ENCODE measurements at regions not wholly inside any gene's neighbourhood (a gene's known extent, or its start where the extent isn't known, plus 50 kb on each side); places are given as distances from the start of the nearest gene placed in this dataset.

DNA sequence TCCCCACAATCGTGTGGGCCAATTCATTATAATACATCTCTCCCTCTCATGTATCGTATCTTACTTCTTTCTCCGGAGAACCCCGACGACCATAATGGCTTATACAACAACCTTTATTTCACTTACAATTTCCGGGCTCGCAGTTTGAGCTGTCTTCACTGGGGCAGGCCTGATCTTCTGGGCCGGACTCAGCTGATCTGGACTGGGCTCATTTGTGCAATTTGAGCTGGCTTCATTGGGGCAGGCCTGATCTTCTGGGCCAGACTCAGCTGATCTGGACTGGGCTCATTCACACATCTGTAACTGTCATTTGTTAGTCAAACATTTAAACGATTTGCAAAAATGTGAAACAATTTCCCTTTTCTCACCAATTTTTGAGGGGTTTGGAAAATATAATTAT is 171.5 kb upstream of the FRG1 start:
- ATAC-seq (no peak), DNase-seq (no peak)
- Histone ChIP-seq H3K79me2 (ENCODE audit: low read length) (no peaks in the 10 kb centered on the region), H3K27ac (ENCODE audit: low read length) (no peak overlapping the region), H2AFZ (ENCODE audit: low read length) (no peak overlapping the region), H3K9ac (ENCODE audit: low read length) (no peak overlapping the region), H3K36me3 (ENCODE audit: low read depth, low read length) (no peaks in the 10 kb centered on the region), H3K4me2 (ENCODE audit: low read length) (no peak overlapping the region), H3K27me3 (ENCODE audit: low read length) (no peaks in the 10 kb centered on the region), H3K9me2 (replicated peaks; ENCODE audit: low read length) (no peaks in the 10 kb centered on the region), H3K4me3 (ENCODE audit: low read length) (no peak overlapping the region), H3K9me3 (ENCODE audit: low read length) (no peaks in the 10 kb centered on the region), H4K20me1 (ENCODE audit: low read length) (no peaks in the 10 kb centered on the region), H3K4me1 (ENCODE audit: insufficient read depth, low read length) (no peaks in the 10 kb centered on the region), H3F3A (ENCODE audit: low read length, unreplicated experiment) (no peaks in the 10 kb centered on the region)
- ChIA-PET CTCF (no interaction called here), POLR2A (ENCODE audit: unreplicated experiment) (no interaction called here)
- TF ChIP-seq EZH2 (IDR thresholded peaks at IDR 0.05; ENCODE audit: low read length, unreplicated experiment) (no peak), EZH2phosphoT487 (IDR thresholded peaks at IDR 0.05; ENCODE audit: borderline replicate concordance, low read length) (no peak)
- TF ChIP-seq, protein P1, sequence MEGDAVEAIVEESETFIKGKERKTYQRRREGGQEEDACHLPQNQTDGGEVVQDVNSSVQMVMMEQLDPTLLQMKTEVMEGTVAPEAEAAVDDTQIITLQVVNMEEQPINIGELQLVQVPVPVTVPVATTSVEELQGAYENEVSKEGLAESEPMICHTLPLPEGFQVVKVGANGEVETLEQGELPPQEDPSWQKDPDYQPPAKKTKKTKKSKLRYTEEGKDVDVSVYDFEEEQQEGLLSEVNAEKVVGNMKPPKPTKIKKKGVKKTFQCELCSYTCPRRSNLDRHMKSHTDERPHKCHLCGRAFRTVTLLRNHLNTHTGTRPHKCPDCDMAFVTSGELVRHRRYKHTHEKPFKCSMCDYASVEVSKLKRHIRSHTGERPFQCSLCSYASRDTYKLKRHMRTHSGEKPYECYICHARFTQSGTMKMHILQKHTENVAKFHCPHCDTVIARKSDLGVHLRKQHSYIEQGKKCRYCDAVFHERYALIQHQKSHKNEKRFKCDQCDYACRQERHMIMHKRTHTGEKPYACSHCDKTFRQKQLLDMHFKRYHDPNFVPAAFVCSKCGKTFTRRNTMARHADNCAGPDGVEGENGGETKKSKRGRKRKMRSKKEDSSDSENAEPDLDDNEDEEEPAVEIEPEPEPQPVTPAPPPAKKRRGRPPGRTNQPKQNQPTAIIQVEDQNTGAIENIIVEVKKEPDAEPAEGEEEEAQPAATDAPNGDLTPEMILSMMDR (conservative IDR thresholded peaks at IDR 0.05; ENCODE audit: low read depth, low read length), result no peak
- BruUV-seq (replicated peaks), result no TSS peak
- intact Hi-C loops (cut with micrococcal nuclease), result no loop called here

DNA sequence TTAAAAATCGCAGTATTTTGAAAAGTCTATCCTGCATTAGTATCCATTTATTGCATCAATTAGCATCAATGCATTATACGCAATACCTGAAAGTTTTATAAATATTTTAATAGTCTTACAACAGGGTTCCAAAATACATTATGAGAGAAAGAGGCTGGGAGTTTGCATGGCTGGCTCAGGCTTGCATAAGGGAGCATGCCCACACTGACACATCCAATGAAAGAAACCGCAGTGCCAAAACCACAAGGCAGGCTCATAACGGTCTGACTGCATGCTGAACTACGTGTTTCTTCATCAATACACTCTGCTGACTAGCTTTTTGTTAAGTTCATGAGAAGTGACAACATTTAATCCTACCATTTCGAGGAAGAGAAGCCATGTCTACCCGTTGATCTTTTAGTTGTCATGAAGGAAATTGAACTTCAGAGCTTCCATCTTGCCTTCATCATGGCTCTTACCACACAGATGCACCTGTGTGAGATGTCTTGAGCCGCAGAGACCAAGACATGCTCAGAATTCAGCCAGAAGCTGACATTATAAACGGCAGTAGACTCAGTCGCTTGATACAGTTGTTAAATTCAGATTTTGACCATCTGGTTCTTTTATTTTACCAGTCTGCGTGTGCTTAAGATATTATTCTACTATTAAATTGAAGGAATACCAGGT is 168.8 kb upstream of the FRG1 start:
- H3K9ac ChIP-seq (ENCODE audit: low read length), result no peak overlapping the region
- H2AFZ ChIP-seq (ENCODE audit: low read length), result no peak overlapping the region
- no peaks in the 10 kb centered on the region for H3K27me3 ChIP-seq (ENCODE audit: low read length)
- DNase-seq (no peak), ATAC-seq (no peak)
- H3K4me3 ChIP-seq (ENCODE audit: low read length), result no peak overlapping the region
- no peak overlapping the region for H3K4me2 ChIP-seq (ENCODE audit: low read length)
- H4K20me1 ChIP-seq (ENCODE audit: low read length), result no peaks in the 10 kb centered on the region
- H3K36me3 ChIP-seq (ENCODE audit: low read depth, low read length), result no peaks in the 10 kb centered on the region
- BruUV-seq (replicated peaks), result no TSS peak
- H3K79me2 ChIP-seq (ENCODE audit: low read length), result no peaks in the 10 kb centered on the region
- POLR2A ChIA-PET (ENCODE audit: unreplicated experiment), result no interaction called here
- H3K9me2 ChIP-seq (replicated peaks; ENCODE audit: low read length), result no peaks in the 10 kb centered on the region
- TF ChIP-seq EZH2phosphoT487 (IDR thresholded peaks at IDR 0.05; ENCODE audit: borderline replicate concordance, low read length) (no peak), EZH2 (IDR thresholded peaks at IDR 0.05; ENCODE audit: low read length, unreplicated experiment) (no peak)
- TF ChIP-seq, protein P1 (conservative IDR thresholded peaks at IDR 0.05; ENCODE audit: low read depth, low read length), result no peak
- no peak overlapping the region for H3K27ac ChIP-seq (ENCODE audit: low read length)
- H3K9me3 ChIP-seq (ENCODE audit: low read length), result no peaks in the 10 kb centered on the region
- H3F3A ChIP-seq (ENCODE audit: low read length, unreplicated experiment), result no peaks in the 10 kb centered on the region
- CTCF ChIA-PET, result no interaction called here
- intact Hi-C loops (cut with micrococcal nuclease), result no loop called here
- H3K4me1 ChIP-seq (ENCODE audit: insufficient read depth, low read length), result no peaks in the 10 kb centered on the region

- no TSS peak for BruUV-seq (replicated peaks)
- DNase-seq, result peak; percentile 2
- no peak for ATAC-seq
- intact Hi-C loops (cut with micrococcal nuclease), result no loop called here
- Histone ChIP-seq H3K9ac (ENCODE audit: low read length) (no peak overlapping the region), H3K4me1 (ENCODE audit: insufficient read depth, low read length) (no peaks in the 10 kb centered on the region), H3K9me2 (replicated peaks; ENCODE audit: low read length) (no peaks in the 10 kb centered on the region), H3K27me3 (ENCODE audit: low read length) (no peaks in the 10 kb centered on the region), H3F3A (ENCODE audit: low read length, unreplicated experiment) (no peaks in the 10 kb centered on the region), H3K9me3 (ENCODE audit: low read length) (no peaks in the 10 kb centered on the region), H3K4me3 (ENCODE audit: low read length) (no peak overlapping the region), H3K27ac (ENCODE audit: low read length) (no peak overlapping the region), H3K4me2 (ENCODE audit: low read length) (no peak overlapping the region), H4K20me1 (ENCODE audit: low read length) (no peaks in the 10 kb centered on the region), H3K79me2 (ENCODE audit: low read length) (no peaks in the 10 kb centered on the region), H2AFZ (ENCODE audit: low read length) (no peak overlapping the region), H3K36me3 (ENCODE audit: low read depth, low read length) (no peaks in the 10 kb centered on the region)
- POLR2A ChIA-PET (ENCODE audit: unreplicated experiment), result no interaction called here
- TF ChIP-seq EZH2phosphoT487 (IDR thresholded peaks at IDR 0.05; ENCODE audit: borderline replicate concordance, low read length), result no peak
- TF ChIP-seq, protein P1 (conservative IDR thresholded peaks at IDR 0.05; ENCODE audit: low read depth, low read length), result no peak
- no peak for TF ChIP-seq EZH2 (IDR thresholded peaks at IDR 0.05; ENCODE audit: low read length, unreplicated experiment)
- CTCF ChIA-PET, result no interaction called here
Observed at GRCh38 chr4:189773909-189774308, 166.8 kb upstream of the FRG1 start.

Measured in PC-3 (cell line).